SU-DHL-6 (cell line): ENCODE measurements at regions not wholly inside any gene's neighbourhood (a gene's known extent, or its start where the extent isn't known, plus 50 kb on each side); places are given as distances from the start of the nearest gene placed in this dataset.

Source experiments
- EZH2phosphoT487 ChIP-seq: fragments of 200-600 bp; sonication (generic), shearing (Covaris generic); conservative IDR thresholded peaks from 2 replicates; pipeline ENCODE4 v1.6.1; 2018; ENCODE audit warnings: mild to moderate bottlenecking, antibody characterized with exemption, low read length, moderate library complexity, mixed read lengths
- TF ChIP-seq, protein P1 (sequence below): fragments of 200-600 bp; sonication (generic); IDR thresholded peaks from one replicate; pipeline ENCODE4 v1.5.1; 2017; ENCODE audit warnings: antibody characterized with exemption, mild to moderate bottlenecking, low read length, moderate library complexity; ENCODE audit not compliant: insufficient read depth, poor library complexity, severe bottlenecking

DNA sequence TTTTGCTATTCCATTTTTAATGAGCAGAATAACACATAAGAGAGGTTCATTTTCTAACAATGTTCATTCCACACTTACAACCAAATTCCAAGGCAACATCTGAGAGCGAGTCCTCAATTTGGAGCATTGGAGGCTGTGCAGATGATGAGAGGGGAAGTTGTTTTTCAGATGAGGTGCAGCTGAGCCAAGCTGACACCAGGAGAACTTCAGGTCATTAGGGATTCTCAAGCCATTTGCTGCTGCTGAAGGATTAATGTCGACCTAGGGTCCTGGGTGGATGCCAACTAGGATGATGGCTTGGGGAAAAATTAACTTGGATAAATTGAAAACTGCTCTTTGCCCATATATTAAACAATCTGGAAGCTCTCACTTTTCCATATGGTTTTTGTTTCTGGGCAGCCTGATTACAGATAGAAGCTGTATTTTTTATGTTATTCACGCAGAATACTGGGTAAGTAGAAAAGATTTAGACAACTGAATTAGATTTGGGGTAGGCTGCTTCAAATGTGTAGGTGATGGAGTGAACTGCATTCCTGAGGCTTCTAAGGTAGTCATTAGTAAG lies 206.4 kb upstream of the SLC39A10 start:
- TF ChIP-seq, protein P1, sequence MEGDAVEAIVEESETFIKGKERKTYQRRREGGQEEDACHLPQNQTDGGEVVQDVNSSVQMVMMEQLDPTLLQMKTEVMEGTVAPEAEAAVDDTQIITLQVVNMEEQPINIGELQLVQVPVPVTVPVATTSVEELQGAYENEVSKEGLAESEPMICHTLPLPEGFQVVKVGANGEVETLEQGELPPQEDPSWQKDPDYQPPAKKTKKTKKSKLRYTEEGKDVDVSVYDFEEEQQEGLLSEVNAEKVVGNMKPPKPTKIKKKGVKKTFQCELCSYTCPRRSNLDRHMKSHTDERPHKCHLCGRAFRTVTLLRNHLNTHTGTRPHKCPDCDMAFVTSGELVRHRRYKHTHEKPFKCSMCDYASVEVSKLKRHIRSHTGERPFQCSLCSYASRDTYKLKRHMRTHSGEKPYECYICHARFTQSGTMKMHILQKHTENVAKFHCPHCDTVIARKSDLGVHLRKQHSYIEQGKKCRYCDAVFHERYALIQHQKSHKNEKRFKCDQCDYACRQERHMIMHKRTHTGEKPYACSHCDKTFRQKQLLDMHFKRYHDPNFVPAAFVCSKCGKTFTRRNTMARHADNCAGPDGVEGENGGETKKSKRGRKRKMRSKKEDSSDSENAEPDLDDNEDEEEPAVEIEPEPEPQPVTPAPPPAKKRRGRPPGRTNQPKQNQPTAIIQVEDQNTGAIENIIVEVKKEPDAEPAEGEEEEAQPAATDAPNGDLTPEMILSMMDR, result no peak
- TF ChIP-seq EZH2phosphoT487, result no peak
